WTC11 (cell line): ENCODE measurements at regions not wholly inside any gene's neighbourhood (a gene's known extent, or its start where the extent isn't known, plus 50 kb on each side); places are given as distances from the start of the nearest gene placed in this dataset.

Source experiments
- IRF2 ChIP-seq: sonication (generic); formaldehyde crosslinking; IDR thresholded peaks from 2 replicates; pipeline ENCODE4 v1.8.0; 2022; ENCODE audit warnings: low read depth, missing genetic modification reagents, borderline replicate concordance
- ZNF121 ChIP-seq: sonication (generic); formaldehyde crosslinking; IDR thresholded peaks from 2 replicates; pipeline ENCODE4 v1.8.0; 2023; ENCODE audit warnings: missing genetic modification reagents
- TF ChIP-seq, protein P1 (sequence below): sonication (generic); formaldehyde crosslinking; IDR thresholded peaks from 2 replicates; pipeline ENCODE4 v1.8.1; 2023; ENCODE audit warnings: mild to moderate bottlenecking, missing genetic modification reagents
- TF ChIP-seq, protein P2 (sequence below): fragments of 200-600 bp; IDR thresholded peaks from 2 replicates; pipeline ENCODE4 v1.8.0; 2022; ENCODE audit warnings: antibody characterized with exemption
- TF ChIP-seq, protein P3 (sequence below): sonication (generic); formaldehyde crosslinking; IDR thresholded peaks from 2 replicates; pipeline ENCODE4 v1.8.1; 2023; ENCODE audit warnings: mild to moderate bottlenecking, missing genetic modification reagents, moderate library complexity
- TF ChIP-seq, protein P4 (sequence below): fragments of 250-450 bp; sonication (Bioruptor Pico); IDR thresholded peaks from 2 replicates; pipeline ENCODE4 v2.1.2; 2022; ENCODE audit warnings: mild to moderate bottlenecking, moderate library complexity

DNA sequence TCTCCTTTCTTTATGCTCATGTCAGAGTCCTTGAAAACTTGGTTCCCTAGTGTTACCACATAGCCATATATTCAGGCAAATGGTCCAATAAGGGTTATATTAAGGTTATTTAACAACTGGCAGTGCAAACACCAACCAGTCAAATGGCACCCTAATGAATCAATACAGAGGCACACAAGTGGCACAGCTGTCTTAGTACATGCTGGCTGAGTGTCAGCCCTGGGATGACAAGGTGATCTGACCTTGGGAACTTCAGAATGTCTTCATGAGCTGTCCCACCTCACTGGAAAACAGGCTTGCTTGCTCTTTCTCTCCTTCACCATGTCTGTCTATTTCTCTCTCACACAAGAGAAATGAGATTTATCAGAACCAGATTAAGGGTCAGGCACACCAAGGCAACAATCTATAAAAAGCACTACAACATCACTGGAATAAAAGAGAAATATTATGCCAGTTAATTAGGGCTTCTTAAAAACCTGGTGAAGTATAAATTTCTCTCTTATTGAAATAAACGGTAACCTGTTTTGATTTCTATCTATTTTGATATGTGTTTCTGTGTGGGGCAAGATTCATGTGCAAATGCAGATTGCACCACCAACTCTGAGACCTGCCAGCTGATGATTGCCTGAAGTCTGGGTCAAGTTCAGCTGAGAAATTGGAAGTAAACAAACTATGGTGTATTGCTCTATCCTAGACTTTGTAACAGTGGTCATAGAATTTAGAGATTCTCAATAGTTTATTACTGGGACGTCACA is 140.7 kb downstream of the SREK1 start:
- TF ChIP-seq IRF2 (CRISPR knock-in tag) (no peak), ZNF121 (CRISPR knock-in tag) (no peak)
- TF ChIP-seq, protein P1, sequence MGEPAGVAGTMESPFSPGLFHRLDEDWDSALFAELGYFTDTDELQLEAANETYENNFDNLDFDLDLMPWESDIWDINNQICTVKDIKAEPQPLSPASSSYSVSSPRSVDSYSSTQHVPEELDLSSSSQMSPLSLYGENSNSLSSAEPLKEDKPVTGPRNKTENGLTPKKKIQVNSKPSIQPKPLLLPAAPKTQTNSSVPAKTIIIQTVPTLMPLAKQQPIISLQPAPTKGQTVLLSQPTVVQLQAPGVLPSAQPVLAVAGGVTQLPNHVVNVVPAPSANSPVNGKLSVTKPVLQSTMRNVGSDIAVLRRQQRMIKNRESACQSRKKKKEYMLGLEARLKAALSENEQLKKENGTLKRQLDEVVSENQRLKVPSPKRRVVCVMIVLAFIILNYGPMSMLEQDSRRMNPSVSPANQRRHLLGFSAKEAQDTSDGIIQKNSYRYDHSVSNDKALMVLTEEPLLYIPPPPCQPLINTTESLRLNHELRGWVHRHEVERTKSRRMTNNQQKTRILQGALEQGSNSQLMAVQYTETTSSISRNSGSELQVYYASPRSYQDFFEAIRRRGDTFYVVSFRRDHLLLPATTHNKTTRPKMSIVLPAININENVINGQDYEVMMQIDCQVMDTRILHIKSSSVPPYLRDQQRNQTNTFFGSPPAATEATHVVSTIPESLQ (CRISPR knock-in tag): no peak
- TF ChIP-seq, protein P2, sequence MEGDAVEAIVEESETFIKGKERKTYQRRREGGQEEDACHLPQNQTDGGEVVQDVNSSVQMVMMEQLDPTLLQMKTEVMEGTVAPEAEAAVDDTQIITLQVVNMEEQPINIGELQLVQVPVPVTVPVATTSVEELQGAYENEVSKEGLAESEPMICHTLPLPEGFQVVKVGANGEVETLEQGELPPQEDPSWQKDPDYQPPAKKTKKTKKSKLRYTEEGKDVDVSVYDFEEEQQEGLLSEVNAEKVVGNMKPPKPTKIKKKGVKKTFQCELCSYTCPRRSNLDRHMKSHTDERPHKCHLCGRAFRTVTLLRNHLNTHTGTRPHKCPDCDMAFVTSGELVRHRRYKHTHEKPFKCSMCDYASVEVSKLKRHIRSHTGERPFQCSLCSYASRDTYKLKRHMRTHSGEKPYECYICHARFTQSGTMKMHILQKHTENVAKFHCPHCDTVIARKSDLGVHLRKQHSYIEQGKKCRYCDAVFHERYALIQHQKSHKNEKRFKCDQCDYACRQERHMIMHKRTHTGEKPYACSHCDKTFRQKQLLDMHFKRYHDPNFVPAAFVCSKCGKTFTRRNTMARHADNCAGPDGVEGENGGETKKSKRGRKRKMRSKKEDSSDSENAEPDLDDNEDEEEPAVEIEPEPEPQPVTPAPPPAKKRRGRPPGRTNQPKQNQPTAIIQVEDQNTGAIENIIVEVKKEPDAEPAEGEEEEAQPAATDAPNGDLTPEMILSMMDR: no peak
- TF ChIP-seq, protein P3, sequence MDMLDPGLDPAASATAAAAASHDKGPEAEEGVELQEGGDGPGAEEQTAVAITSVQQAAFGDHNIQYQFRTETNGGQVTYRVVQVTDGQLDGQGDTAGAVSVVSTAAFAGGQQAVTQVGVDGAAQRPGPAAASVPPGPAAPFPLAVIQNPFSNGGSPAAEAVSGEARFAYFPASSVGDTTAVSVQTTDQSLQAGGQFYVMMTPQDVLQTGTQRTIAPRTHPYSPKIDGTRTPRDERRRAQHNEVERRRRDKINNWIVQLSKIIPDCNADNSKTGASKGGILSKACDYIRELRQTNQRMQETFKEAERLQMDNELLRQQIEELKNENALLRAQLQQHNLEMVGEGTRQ (CRISPR knock-in tag): no peak
- TF ChIP-seq, protein P4, sequence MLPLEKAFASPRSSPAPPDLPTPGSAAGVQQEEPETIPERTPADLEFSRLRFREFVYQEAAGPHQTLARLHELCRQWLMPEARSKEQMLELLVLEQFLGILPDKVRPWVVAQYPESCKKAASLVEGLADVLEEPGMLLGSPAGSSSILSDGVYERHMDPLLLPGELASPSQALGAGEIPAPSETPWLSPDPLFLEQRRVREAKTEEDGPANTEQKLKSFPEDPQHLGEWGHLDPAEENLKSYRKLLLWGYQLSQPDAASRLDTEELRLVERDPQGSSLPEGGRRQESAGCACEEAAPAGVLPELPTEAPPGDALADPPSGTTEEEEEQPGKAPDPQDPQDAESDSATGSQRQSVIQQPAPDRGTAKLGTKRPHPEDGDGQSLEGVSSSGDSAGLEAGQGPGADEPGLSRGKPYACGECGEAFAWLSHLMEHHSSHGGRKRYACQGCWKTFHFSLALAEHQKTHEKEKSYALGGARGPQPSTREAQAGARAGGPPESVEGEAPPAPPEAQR (CRISPR knock-in tag): no peak
